Neural progenitor cell (in vitro differentiated cells): ENCODE measurements at regions not wholly inside any gene's neighbourhood (a gene's known extent, or its start where the extent isn't known, plus 50 kb on each side); places are given as distances from the start of the nearest gene placed in this dataset.

ENCODE experiments used
- DNase-seq: peaks from one replicate; pipeline ENCODE4 v3.0.0-alpha.2; 2016; ENCODE audit warnings: low spot score
- H2AFZ ChIP-seq: fragments of 200-600 bp; sonication (generic); replicated peaks from 2 replicates; pipeline ENCODE4 v1.6.1; 2016; ENCODE audit warnings: antibody characterized with exemption
- H3F3A ChIP-seq: fragments of 200-600 bp; sonication (generic); 2 replicates; pipeline ENCODE4 v1.6.1; 2016; ENCODE audit warnings: antibody characterized with exemption, low read depth
- H3K27ac ChIP-seq: fragments of 200-600 bp; sonication (generic); 2 replicates; pipeline ENCODE4 v1.5.1; 2016; ENCODE audit warnings: mild to moderate bottlenecking
- H3K27me3 ChIP-seq: fragments of 200-600 bp; sonication (generic); 2 replicates; pipeline ENCODE4 v1.6.1; 2016; ENCODE audit warnings: mild to moderate bottlenecking, moderate library complexity
- H3K36me3 ChIP-seq: fragments of 200-600 bp; sonication (generic); 2 replicates; pipeline ENCODE4 v1.5.1; 2016
- H3K4me1 ChIP-seq: fragments of 200-600 bp; sonication (generic); 2 replicates; pipeline ENCODE4 v1.6.1; 2016; ENCODE audit warnings: mixed run types
- H3K4me2 ChIP-seq: fragments of 200-600 bp; sonication (generic); 2 replicates; pipeline ENCODE4 v1.6.1; 2016
- H3K4me3 ChIP-seq: fragments of 200-600 bp; sonication (generic); 2 replicates; pipeline ENCODE4 v1.5.1; 2016
- H3K79me2 ChIP-seq: fragments of 200-600 bp; sonication (generic); 2 replicates; pipeline ENCODE4 v1.6.1; 2016; ENCODE audit warnings: low read depth
- H3K9ac ChIP-seq: fragments of 200-600 bp; sonication (generic); 2 replicates; pipeline ENCODE4 v1.6.1; 2016
- H3K9me3 ChIP-seq: fragments of 200-600 bp; sonication (generic); 2 replicates; pipeline ENCODE4 v1.5.1; 2016; ENCODE audit warnings: low read depth
- H4K20me1 ChIP-seq: fragments of 200-600 bp; sonication (generic); 2 replicates; pipeline ENCODE4 v1.6.1; 2016; ENCODE audit warnings: low read depth
- H3K27ac Mint-ChIP-seq: 3 replicates; pipeline ENCODE4 v1.8.0; 2021; ENCODE audit warnings: mixed read lengths
- H3K27me3 Mint-ChIP-seq: 2 replicates; pipeline ENCODE4 v1.8.0; 2022; ENCODE audit warnings: low read depth, mild to moderate bottlenecking, inconsistent platforms, moderate library complexity, mixed read lengths; ENCODE audit not compliant: insufficient read depth
- H3K36me3 Mint-ChIP-seq: 3 replicates; pipeline ENCODE4 v1.8.0; 2021; ENCODE audit warnings: mixed read lengths
- H3K4me1 Mint-ChIP-seq: 3 replicates; pipeline ENCODE4 v1.8.0; 2021; ENCODE audit warnings: mixed read lengths
- H3K4me3 Mint-ChIP-seq: 3 replicates; pipeline ENCODE4 v1.8.0; 2021; ENCODE audit warnings: mild to moderate bottlenecking, moderate library complexity, mixed read lengths
- H3K9me3 Mint-ChIP-seq: 3 replicates; pipeline ENCODE4 v1.8.0; 2020; ENCODE audit warnings: mixed read lengths
- EZH2 ChIP-seq: fragments of 200-600 bp; sonication (generic); IDR thresholded peaks from 2 replicates; pipeline ENCODE4 v1.6.1; 2017; ENCODE audit warnings: antibody characterized with exemption, mild to moderate bottlenecking, moderate library complexity
- EZH2phosphoT487 ChIP-seq: fragments of 200-600 bp; sonication (generic); IDR thresholded peaks from 2 replicates; pipeline ENCODE4 v1.6.1; 2017; ENCODE audit warnings: antibody characterized with exemption
- TF ChIP-seq, protein P1 (sequence below): fragments of 200-600 bp; sonication (generic); IDR thresholded peaks from 2 replicates; pipeline ENCODE4 v1.5.1; 2017; ENCODE audit warnings: antibody characterized with exemption, mild to moderate bottlenecking

DNA sequence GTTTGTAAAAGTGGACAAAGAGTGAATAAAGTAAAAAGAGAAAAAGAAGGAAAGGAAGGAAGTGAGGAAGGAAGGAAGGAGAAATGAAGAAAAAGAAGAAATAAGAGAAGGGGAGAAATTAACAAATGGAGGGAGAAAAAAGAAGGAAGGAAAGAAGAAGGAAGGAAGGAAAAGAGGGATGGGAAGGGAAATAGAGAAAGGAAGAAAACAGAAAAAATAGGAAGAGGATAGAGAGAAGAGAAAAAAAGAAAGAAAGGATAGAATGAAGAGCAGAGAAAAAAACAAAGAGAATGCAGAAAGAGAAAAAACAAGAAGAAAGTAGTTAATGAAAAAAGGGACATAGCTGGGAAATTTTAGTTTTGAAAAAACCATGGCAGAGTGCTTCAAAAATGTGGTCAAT is 361.8 kb downstream of the EPHA7 start:
- Histone ChIP-seq H3K27me3 (no peaks in the 10 kb centered on the region), H3K9ac (no peak overlapping the region), H3K27ac (no peak overlapping the region), H3K4me1 (no peaks in the 10 kb centered on the region), H2AFZ (no peak overlapping the region), H3F3A (peaks cover 4% of the 10 kb centered on the region), H3K36me3 (no peaks in the 10 kb centered on the region), H3K9me3 (no peaks in the 10 kb centered on the region), H4K20me1 (no peaks in the 10 kb centered on the region), H3K79me2 (no peaks in the 10 kb centered on the region), H3K4me2 (no peak overlapping the region), H3K4me3 (no peak overlapping the region)
- Mint-ChIP-seq H3K36me3 (no peaks in the 10 kb centered on the region), H3K27me3 (no peaks in the 10 kb centered on the region), H3K4me3 (no peak overlapping the region), H3K9me3 (no peaks in the 10 kb centered on the region), H3K4me1 (no peaks in the 10 kb centered on the region), H3K27ac (no peak overlapping the region)
- TF ChIP-seq EZH2phosphoT487 (no peak), EZH2 (no peak)
- TF ChIP-seq, protein P1, sequence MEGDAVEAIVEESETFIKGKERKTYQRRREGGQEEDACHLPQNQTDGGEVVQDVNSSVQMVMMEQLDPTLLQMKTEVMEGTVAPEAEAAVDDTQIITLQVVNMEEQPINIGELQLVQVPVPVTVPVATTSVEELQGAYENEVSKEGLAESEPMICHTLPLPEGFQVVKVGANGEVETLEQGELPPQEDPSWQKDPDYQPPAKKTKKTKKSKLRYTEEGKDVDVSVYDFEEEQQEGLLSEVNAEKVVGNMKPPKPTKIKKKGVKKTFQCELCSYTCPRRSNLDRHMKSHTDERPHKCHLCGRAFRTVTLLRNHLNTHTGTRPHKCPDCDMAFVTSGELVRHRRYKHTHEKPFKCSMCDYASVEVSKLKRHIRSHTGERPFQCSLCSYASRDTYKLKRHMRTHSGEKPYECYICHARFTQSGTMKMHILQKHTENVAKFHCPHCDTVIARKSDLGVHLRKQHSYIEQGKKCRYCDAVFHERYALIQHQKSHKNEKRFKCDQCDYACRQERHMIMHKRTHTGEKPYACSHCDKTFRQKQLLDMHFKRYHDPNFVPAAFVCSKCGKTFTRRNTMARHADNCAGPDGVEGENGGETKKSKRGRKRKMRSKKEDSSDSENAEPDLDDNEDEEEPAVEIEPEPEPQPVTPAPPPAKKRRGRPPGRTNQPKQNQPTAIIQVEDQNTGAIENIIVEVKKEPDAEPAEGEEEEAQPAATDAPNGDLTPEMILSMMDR = no peak
- DNase-seq = no peak

DNA sequence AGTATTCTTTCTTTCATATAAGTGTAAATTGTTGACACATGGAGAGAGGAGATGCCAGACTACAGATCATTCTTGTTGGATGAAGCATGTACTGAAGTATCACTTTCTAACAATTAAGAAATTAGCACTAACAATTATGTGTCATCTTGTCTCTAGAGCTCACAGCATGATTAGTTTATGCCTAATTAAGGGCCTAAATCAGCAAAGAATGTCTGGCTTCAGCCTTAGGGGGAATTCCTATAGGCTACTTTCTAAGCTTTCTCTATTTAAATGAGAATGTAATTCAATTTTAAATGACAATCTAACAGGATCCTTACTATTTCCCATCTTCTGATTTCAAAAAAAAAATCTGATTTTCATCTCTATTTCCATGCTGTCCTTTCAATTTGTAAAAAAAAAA is 371.0 kb downstream of the EPHA7 start:
- Histone ChIP-seq H3K4me2 (no peak overlapping the region), H3K27ac (peak overlapping the region; percentile 21), H3K36me3 (no peaks in the 10 kb centered on the region), H3K79me2 (no peaks in the 10 kb centered on the region), H3K9ac (no peak overlapping the region), H2AFZ (no peak overlapping the region), H4K20me1 (no peaks in the 10 kb centered on the region), H3K4me1 (peaks cover 42% of the 10 kb centered on the region), H3K9me3 (no peaks in the 10 kb centered on the region), H3K27me3 (no peaks in the 10 kb centered on the region), H3K4me3 (no peak overlapping the region), H3F3A (peaks cover 7% of the 10 kb centered on the region)
- TF ChIP-seq EZH2 (no peak), EZH2phosphoT487 (no peak)
- TF ChIP-seq, protein P1 = no peak
- H3K27ac Mint-ChIP-seq = no peak overlapping the region
- peaks cover 2% of the 10 kb centered on the region for H3K4me1 Mint-ChIP-seq
- DNase-seq = peak; percentile 26
- H3K27me3 Mint-ChIP-seq = no peaks in the 10 kb centered on the region
- H3K36me3 Mint-ChIP-seq = no peaks in the 10 kb centered on the region
- H3K9me3 Mint-ChIP-seq = no peaks in the 10 kb centered on the region
- no peak overlapping the region for H3K4me3 Mint-ChIP-seq

DNA sequence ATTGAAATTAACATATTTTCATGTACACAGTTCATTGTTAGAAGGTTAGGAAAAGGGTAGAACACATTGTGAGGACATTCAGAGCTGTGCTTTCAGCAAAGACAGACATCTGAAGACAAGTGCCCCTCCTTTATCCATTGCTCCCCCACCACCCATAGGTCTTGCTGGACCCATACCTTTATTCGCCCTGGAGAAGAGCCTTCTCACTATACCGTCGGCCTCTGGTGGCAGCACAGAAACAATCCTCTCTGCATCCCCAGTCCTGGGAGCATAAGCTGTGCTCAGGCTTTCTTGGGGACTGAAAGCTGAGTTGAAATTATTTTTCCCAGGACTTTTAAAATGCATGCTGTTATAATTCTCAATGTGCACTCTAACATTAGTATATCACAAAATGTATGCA is 372.3 kb downstream of the EPHA7 start:
- no peak for TF ChIP-seq EZH2
- no peak for TF ChIP-seq EZH2phosphoT487
- TF ChIP-seq, protein P1 = no peak
- Mint-ChIP-seq H3K27ac (no peak overlapping the region), H3K36me3 (no peaks in the 10 kb centered on the region), H3K9me3 (no peaks in the 10 kb centered on the region), H3K4me3 (no peak overlapping the region), H3K4me1 (peaks cover 2% of the 10 kb centered on the region), H3K27me3 (no peaks in the 10 kb centered on the region)
- Histone ChIP-seq H3K9me3 (no peaks in the 10 kb centered on the region), H3K27me3 (no peaks in the 10 kb centered on the region), H3K4me2 (no peak overlapping the region), H3K4me3 (no peak overlapping the region), H4K20me1 (no peaks in the 10 kb centered on the region), H3K79me2 (no peaks in the 10 kb centered on the region), H3K9ac (no peak overlapping the region), H3F3A (peaks cover 4% of the 10 kb centered on the region), H3K4me1 (peaks cover 42% of the 10 kb centered on the region), H3K36me3 (no peaks in the 10 kb centered on the region), H3K27ac (no peak overlapping the region), H2AFZ (no peak overlapping the region)
- DNase-seq = peak; percentile 11
